ENCODE measurements at regions not wholly inside any gene's neighbourhood (a gene's known extent, or its start where the extent isn't known, plus 50 kb on each side); places are given as distances from the start of the nearest gene placed in this dataset.
"Not testable (repeated sequence)": the region's sequence is repeated elsewhere in the genome, so short reads cannot be mapped to it uniquely, and the experiment has no call there.

- no peak for DNase-seq (ENCODE audit: low read depth)
These were observed 52.6 kb upstream of the SP8 start for GRCh38 chr7:20839196-20839735.

- DNase-seq (ENCODE audit: low read depth) = no peak
These were observed 53.3 kb upstream of the SP8 start for GRCh38 chr7:20839987-20840386.

GRCh38 chr7:20846791-20847190, 60.1 kb upstream of the SP8 start:
- no peak for DNase-seq (ENCODE audit: low read depth)

DNA sequence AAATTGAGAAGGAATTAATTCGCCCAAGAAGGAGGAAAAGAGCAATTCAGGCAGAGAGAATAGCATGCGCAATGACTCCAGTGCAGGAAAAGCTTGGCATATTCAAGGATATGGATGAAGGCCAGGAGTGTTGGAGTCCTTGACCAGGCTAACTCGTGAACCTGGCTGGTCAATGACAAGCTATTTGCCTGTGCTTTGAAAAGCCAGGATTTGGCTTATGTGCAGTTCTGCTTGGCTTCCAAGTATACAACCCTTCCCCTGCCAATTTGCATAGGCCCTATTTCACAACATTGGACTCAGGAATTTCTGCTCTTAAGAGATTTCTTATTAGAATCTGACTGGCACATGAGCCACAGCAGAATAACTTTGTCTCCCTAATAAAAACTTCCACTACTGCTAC, 72.3 kb upstream of the SP8 start:
- DNase-seq (ENCODE audit: low read depth) = no peak

GRCh38 chr7:20861468-20861867, 74.8 kb upstream of the SP8 start:
- DNase-seq (ENCODE audit: low read depth) = no peak

DNA sequence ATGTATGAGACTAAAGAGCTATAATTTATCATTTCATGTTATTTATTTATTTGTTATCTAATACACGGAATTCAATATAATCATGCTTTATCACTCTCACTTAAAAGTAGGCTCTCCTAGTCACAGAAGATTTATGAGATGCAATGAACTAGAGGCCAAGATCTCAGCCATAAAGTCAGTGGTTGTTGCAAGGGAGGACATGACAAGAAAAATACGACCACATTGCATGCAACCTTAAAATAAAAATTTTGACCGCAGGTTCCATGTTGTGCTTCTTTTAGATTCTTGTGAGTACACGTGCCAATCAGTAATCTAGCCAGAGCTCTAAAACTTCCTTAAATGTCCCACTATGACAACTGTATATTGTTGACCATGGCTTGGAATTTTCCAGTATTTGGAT, 75.9 kb upstream of the SP8 start:
- no peak for DNase-seq (ENCODE audit: low read depth)

DNA sequence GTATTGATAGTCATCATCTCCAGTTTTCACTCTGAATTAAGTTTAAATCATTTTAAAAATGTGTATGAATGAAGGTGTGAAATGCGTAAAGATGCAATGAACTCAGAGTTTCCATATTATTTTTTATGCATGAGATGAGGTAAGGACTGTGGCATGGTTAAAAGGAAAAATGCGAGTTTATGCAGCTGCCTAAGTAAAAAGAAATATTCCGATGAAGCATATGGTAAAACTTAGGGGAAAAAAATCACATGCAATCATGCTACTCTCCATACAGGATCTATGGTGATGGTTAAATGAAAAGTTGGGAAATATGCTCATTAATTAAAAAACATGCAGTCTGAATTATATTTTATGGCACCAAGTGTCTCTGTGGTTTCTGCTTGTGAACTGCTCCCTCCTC, 77.5 kb upstream of the SP8 start:
- DNase-seq (ENCODE audit: low read depth) = no peak

DNA sequence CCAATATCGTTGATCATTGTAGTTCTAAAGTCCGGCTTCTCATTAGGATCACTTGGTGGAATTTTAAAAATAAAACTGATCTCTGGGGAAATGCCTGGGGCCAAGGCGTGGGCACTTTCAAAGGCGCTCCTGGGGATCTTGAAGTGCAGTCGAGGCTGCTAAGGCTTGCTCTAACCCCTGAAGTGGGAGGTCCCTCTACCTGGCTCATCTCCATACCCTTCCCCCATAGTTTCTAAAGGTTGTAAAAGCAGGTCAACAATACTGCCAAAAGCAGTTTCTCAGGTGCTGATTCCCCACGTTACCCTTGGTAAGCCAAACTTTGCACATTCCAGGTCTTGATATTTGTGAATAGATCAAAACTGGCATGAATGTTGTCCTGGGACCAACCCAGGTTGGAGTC, 79.0 kb upstream of the SP8 start:
- no peak for DNase-seq (ENCODE audit: low read depth)

DNA sequence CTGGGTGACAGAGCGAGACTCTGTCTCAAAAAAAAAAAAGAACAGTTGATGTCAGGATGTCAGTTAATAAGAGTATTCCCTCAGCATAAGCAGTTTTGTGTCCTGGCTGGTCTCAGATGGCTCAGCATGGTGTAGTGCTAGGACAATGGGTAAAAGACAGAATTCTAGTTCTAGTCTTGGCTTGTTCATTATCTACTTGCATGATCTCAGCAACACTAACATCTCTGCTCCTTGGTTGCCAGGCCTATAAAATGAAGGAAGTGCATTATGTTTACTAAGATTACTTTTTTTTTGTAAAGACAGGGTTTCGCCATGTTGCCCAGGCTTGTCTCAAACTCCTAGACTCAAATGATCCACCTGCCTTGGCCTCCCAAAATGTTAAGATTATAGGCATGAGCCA, 84.3 kb upstream of the SP8 start:
- DNase-seq (ENCODE audit: low read depth) = no peak

DNA sequence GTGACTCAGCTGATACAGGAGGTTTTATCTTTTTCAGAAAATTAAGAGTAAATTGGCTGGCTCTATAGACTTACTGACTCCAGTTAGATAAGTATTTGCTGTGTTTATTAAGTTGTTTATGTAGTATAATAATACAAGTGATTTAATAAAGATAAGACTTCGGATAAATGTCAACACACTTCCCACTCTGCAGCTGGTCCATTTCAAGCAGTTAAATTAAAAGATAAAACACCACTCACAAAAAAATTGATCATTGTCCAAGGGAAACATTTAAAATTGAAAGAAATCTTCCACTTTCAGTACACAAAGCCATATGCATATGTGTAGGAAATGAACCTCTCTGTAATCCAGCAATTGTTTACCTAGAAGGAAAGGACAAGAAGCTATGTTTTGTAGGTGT, 106.1 kb upstream of the SP8 start:
- no peak for DNase-seq (ENCODE audit: low read depth)

GRCh38 chr7:20894806-20895205, 108.1 kb upstream of the SP8 start:
- no peak for DNase-seq (ENCODE audit: low read depth)

DNA sequence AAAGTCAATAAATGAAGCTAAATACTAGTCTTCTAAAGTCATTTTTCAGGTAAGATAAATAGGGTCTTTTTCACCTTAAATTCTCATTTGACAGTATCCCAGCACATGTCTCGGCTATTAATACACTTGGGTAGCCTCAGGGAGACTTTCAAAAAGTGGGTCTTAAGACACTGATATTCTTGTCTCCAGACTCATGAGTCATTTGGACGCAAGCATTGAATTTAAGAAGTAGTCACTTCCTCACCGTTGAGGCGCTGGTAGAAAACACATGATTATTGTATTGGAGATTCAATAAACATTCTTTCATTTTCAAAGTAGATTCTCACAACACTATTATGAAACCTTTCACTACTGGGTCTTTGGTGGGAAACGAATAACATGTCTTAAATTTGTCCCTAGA, 108.9 kb upstream of the SP8 start:
- no peak for DNase-seq (ENCODE audit: low read depth)

GRCh38 chr7:20896996-20897395, 110.3 kb upstream of the SP8 start:
- no peak for DNase-seq (ENCODE audit: low read depth)

GRCh38 chr7:20906801-20907453, 120.2 kb upstream of the SP8 start:
- no peak for DNase-seq (ENCODE audit: low read depth)

DNA sequence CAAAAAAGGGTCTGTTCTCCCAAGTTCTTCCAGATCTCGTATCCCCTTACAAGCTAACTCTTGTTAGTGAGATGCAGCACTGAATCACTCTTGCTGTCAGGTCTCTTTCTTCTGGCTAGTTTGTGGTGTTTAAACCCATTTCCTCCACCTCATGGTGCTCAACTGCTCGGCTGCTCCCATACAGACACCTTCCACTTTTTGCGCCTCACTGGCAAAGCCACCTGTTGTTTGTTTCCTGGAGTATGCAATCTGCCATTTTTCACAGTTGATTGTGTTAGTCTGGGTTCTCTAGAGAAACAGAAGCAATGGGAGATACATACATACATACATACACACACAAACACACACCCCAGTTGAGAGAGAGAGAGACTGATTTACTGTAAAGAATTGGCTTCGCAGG, 124.4 kb upstream of the SP8 start:
- no peak for DNase-seq (ENCODE audit: low read depth)

- no peak for DNase-seq (ENCODE audit: low read depth)
These were observed 127.2 kb upstream of the SP8 start for GRCh38 chr7:20913853-20914252.

- DNase-seq (ENCODE audit: low read depth) = no peak
These were observed 129.6 kb upstream of the SP8 start for GRCh38 chr7:20916311-20916710.

DNA sequence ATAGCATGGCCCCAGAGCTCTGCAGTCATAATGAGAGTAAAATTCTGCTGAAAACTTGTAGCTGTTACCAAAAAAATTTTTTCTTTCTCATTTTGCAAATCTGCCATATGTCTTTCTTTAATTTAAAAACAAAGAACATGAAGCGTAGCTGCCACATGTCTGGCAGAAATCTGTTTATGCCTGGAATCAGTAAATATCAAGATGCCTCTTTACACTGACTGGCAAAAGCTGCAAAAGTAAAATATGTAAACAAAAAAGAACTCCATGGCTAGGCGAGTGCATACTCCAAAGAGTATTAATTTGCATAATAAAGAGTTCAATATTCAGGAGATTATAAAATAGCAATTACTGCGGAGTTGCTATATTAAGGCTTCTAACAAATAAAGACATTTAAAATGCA, 130.9 kb upstream of the SP8 start:
- no peak for DNase-seq (ENCODE audit: low read depth)

DNA sequence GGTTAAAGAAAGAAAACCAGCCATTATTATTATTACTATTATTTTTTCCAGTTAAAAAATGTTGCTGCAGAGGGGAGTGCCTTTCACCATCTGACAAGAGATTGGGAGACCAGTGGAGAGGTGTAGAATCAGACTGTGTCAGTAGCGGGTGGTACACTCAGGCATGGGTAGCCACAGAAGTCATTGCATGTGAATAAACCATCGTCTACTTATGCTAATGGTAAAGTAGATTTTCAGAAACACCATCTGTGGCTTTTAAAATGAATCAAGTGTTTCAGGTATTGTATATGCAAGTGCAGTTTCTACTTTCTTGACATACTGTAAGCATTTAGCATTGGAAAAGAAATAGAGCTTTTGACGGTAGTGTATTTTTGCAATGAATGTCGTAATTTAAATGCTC, 131.5 kb upstream of the SP8 start:
- no peak for DNase-seq (ENCODE audit: low read depth)

DNA sequence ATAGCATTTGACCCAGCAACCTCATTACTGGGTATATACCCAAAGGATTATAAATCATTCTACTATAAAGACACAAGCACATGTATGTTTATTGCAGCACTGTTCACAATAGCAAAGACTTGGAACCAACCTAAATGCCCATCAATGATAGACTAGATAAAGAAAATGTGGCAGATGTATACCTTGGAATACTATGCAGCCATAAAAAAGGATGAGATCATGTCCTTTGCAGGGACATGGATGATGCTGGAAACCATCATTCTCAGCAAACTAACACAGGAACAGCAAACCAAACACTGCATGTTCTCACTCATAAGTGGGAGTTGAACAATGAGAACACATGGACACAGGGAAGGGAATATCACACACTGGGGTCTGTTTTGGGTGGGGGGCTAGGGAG, 140.5 kb upstream of the SP8 start:
- DNase-seq (ENCODE audit: low read depth) = not testable (repeated sequence)

DNA sequence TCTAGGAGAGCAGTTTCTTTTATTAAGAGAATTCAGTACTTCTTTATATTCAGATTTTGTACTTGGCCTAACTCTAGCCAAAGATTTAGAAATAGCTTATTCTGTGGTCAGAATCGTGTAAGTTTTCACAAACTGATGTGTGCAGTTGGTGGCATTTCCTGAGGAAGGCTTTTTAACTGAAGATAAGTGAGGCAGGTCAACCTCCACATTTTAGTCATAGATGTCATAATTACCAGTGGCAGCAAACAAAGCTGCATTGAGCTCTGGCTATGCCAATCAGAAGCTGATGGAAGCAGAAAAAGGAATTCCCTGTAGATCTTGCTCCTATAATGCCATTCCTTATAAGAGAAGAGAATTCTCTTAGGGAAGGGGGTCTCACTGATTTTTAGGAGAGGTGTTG, 141.3 kb upstream of the SP8 start:
- no peak for DNase-seq (ENCODE audit: low read depth)

DNA sequence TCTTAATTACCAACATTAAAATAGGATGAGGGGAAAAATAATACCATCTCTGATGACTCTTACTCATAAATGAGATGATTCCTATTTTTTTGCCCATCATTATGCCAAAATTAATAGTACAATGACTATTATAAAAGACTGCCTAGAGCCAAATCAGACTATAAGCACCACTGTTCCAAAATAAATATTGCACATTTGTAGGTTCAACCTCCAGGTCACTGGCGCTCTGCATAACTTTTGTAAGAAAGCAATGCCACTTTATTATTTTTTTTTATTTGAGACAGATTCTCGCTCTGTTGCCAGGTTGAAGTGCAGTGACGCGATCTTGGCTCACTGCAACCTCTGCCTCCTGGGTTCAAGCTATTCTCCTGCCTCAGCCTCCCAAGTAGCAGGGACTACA, 142.5 kb upstream of the SP8 start:
- no peak for DNase-seq (ENCODE audit: low read depth)

DNA sequence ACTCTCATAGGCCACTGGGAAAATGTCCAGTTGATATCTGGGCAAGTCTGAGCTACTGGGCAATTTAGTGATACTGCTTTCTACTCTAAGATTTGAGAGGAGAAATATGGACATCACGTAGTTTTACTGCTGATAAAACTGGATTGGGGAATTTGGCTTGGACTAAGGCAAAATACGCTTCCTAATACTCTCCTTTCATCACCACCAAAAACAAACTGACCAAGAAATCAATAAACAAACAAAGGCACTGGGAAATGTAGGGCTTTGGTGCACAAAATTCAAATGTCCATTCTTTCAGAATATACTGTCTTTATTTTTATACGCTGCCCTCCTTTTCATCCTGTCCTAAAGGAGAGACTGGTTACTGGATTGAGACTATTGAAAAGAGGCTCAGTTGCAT, 145.1 kb upstream of the SP8 start:
- DNase-seq (ENCODE audit: low read depth) = no peak

DNA sequence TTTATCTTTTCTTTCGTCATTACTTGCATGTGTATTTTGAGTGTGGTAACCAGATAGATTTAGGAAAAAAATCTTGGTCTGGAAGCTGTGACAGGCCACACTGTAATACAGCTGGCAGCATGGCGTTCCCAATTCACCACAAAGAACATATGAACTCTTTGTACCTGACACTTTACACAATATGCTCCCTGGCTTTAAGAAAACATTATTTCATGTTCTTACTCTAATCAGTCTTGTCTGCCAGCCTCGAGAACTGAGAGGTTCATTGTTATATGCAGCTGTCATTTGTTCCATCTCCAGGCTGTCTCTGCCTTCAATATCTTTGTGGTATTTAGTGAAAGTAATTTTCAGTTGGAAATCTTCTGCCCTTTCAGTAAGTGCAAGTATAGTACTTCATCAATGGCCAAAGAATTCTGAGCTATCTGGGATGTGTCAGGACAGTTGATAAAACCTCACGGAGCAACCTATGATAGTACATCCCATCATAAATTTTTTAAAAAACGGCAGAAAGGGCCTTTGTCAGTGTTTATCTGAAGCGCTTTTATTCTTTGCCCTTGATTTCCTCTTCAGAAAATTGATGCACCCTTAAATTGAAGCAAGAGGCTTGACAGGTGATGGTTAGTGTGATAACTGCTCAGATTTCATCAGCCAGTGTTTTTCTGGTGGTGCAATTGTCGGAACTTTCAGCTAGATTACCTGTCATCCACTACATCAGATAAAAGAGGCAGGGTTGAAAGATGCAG, 146.3 kb upstream of the SP8 start:
- no peak for DNase-seq (ENCODE audit: low read depth)
